GM18499 (cell line): ENCODE measurements at regions not wholly inside any gene's neighbourhood (a gene's known extent, or its start where the extent isn't known, plus 50 kb on each side); places are given as distances from the start of the nearest gene placed in this dataset.
A peak's percentile ranks its signal among the peaks of the same experiment; 100 is the strongest.
"Not testable (repeated sequence)": the region's sequence is repeated elsewhere in the genome, so short reads cannot be mapped to it uniquely, and the experiment has no call there.

ENCODE experiments used
- ATAC-seq: cut with Tn5 transposase; IDR thresholded peaks from one replicate; pipeline ENCODE4 v1.9.1; 2021; ENCODE audit warnings: moderate number of reproducible peaks; ENCODE audit not compliant: insufficient read depth, unreplicated experiment

DNA sequence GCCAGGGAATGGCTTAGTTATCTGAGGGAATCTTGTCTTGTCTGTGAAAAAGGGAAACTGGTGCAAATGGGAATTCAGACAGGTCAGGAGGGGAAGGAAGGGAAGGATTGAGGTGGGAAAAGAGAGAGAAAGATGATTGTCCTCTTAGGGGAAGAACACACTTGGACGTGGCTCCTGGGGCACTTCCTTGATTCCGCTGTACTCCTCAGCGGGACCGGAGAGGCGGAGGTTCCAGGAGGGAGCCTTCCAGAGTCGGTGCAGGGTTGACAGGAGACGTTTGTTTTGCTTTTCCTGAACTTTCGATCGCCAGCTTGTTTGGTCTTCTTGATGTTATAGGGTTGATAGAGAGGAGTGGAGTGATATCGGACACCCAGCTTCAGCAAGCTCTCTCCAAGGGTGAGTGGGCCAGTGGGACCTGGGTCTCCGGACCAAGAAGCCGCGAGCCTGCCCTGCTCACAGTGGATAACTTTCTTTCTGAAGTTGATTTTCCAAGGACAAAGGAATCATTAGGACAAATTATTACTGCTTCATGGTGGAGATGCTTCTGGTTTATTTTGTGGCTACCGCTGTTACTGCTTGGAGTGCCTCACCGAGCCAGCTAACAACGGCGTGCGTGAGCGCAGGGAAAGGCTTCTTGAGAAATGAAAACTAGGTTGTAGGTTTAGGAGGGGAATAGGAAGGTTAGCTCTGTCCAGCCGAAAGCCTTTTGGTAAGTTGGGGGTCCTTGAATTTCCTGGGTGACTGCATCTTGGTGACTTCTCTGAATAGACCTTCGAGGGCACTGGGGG, 52.4 kb upstream of the APOD start:
- ATAC-seq, result not testable (repeated sequence)

- ATAC-seq, result not testable (repeated sequence)
Measured at GRCh38 chr3:195635262-195635873, 51.6 kb upstream of the APOD start.

DNA sequence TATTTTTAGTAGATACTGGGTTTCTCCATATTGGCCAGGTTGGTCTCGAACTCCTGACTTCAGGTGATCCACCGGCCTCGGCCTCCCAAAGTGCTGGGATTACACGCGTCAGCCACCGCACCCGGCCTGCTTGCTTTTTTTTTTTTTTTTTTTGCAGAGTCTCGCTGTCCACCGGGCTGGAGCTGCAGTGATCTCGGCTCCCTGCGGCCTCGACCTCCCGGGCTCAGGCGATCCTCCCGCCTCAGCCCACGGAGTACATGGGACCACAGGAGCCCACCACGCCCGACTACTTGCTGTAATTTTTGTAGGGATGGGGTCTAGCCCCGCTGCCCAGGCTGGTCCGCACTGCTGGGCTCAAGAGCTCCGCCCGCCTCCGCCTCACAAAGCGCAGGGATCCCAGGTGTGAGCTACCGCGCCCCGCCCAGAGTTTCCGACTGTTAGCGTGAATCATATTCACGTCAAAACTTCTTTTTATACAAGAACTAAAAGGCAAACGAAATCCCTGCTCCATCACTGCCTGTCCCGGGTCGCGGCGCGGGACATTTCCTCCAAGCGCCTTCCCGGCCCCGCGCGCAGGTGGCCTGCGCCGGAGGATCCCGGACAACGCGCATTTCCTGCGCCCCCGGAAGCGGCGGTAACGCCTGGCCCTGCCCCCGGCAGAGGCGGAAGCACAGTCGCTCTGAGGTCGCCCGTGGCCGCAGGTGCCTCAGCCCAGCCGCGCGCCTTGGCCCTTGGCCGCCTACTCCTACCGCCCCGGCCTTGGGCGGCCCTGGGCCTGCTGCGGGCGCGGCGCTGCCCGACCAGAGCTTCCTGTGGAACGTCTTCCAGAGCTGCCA, 50.9 kb upstream of the APOD start:
- ATAC-seq, result peak; percentile 59
